Large intestine (tissue), 3 donors: ENCODE measurements at regions not wholly inside any gene's neighbourhood (a gene's known extent, or its start where the extent isn't known, plus 50 kb on each side); places are given as distances from the start of the nearest gene placed in this dataset.

Experiments used
- DNase-seq, 2 donors: peaks; one replicate each; pipeline versions ENCODE4 v3.0.0 to v3.0.0-alpha.2; 2013
- H3K27ac ChIP-seq: one replicate; pipeline ENCODE4 v1.5.1; 2013; ENCODE audit warnings: low read length
- H3K27me3 ChIP-seq: 2 replicates; pipeline ENCODE4 v1.6.1; 2013; ENCODE audit warnings: low read length; ENCODE audit not compliant: control insufficient read depth, insufficient read depth
- H3K36me3 ChIP-seq: 2 replicates; pipeline ENCODE4 v1.6.1; 2013; ENCODE audit warnings: low read length; ENCODE audit not compliant: control insufficient read depth, insufficient read depth
- H3K4me1 ChIP-seq: one replicate; pipeline ENCODE4 v1.6.1; 2013; ENCODE audit warnings: low read length; ENCODE audit not compliant: control insufficient read depth, insufficient read depth
- H3K4me3 ChIP-seq: one replicate; pipeline ENCODE4 v1.5.1; 2013; ENCODE audit warnings: low read length
- H3K9me3 ChIP-seq: one replicate; pipeline ENCODE4 v1.6.1; 2013; ENCODE audit warnings: mild to moderate bottlenecking, low read depth, low read length, moderate library complexity; ENCODE audit not compliant: control insufficient read depth
- WGBS: methylation state at CpG from one replicate; pipeline ENCODE4 v1.1.5; 2013; ENCODE audit warnings: low lambda C conversion rate; ENCODE audit not compliant: insufficient coverage; 5-methylcytosine and 5-hydroxymethylcytosine counted together

- DNase-seq = no peak
- no peaks in the 10 kb centered on the region for H3K36me3 ChIP-seq
- H3K9me3 ChIP-seq = no peaks in the 10 kb centered on the region
- no peak overlapping the region for H3K4me3 ChIP-seq
- no peak overlapping the region for H3K27ac ChIP-seq
- no peaks in the 10 kb centered on the region for H3K27me3 ChIP-seq
- H3K4me1 ChIP-seq = no peaks in the 10 kb centered on the region
- 100% methylated on average over 1 of the region's 4 CpGs for WGBS
Observed at GRCh38 chr15:95520922-95521321, 809.6 kb upstream of the NR2F2 start.

- H3K27me3 ChIP-seq = no peaks in the 10 kb centered on the region
- no peak for DNase-seq
- H3K4me1 ChIP-seq = no peaks in the 10 kb centered on the region
- H3K9me3 ChIP-seq = no peaks in the 10 kb centered on the region
- no peak overlapping the region for H3K4me3 ChIP-seq
- WGBS = no CpG with 5 or more reads among the region's 3 CpGs
- no peaks in the 10 kb centered on the region for H3K36me3 ChIP-seq
- no peak overlapping the region for H3K27ac ChIP-seq
Observed at GRCh38 chr15:95522533-95522932, 808.0 kb upstream of the NR2F2 start.

- no CpG with 5 or more reads among the region's 3 CpGs for WGBS
- Histone ChIP-seq H3K27ac (no peak overlapping the region), H3K4me3 (no peak overlapping the region), H3K36me3 (no peaks in the 10 kb centered on the region), H3K27me3 (no peaks in the 10 kb centered on the region), H3K4me1 (no peaks in the 10 kb centered on the region), H3K9me3 (no peaks in the 10 kb centered on the region)
- DNase-seq = no peak
Observed at GRCh38 chr15:95528920-95529319, 801.6 kb upstream of the NR2F2 start.

GRCh38 chr15:95536638-95537037, 793.9 kb upstream of the NR2F2 start:
- H3K27me3 ChIP-seq = no peaks in the 10 kb centered on the region
- no peaks in the 10 kb centered on the region for H3K4me1 ChIP-seq
- no peaks in the 10 kb centered on the region for H3K9me3 ChIP-seq
- H3K4me3 ChIP-seq = no peak overlapping the region
- DNase-seq = no peak
- H3K27ac ChIP-seq = no peak overlapping the region
- no peaks in the 10 kb centered on the region for H3K36me3 ChIP-seq
- 100% methylated on average over 2 of the region's 11 CpGs for WGBS

- Histone ChIP-seq H3K4me3 (no peak overlapping the region), H3K4me1 (no peaks in the 10 kb centered on the region), H3K9me3 (no peaks in the 10 kb centered on the region), H3K27ac (no peak overlapping the region), H3K27me3 (no peaks in the 10 kb centered on the region), H3K36me3 (no peaks in the 10 kb centered on the region)
- no peak for DNase-seq
- 92% methylated on average over 5 of the region's 5 CpGs for WGBS
Observed at GRCh38 chr15:95538693-95539092, 791.8 kb upstream of the NR2F2 start.

GRCh38 chr15:95541301-95541700, 789.2 kb upstream of the NR2F2 start:
- WGBS = no CpG with 5 or more reads among the region's 7 CpGs
- Histone ChIP-seq H3K9me3 (no peaks in the 10 kb centered on the region), H3K36me3 (no peaks in the 10 kb centered on the region), H3K4me1 (no peaks in the 10 kb centered on the region), H3K27me3 (no peaks in the 10 kb centered on the region), H3K27ac (no peak overlapping the region), H3K4me3 (no peak overlapping the region)
- DNase-seq = no peak

- Histone ChIP-seq H3K27me3 (no peaks in the 10 kb centered on the region), H3K36me3 (no peaks in the 10 kb centered on the region), H3K9me3 (no peaks in the 10 kb centered on the region), H3K4me1 (no peaks in the 10 kb centered on the region), H3K27ac (no peak overlapping the region), H3K4me3 (no peak overlapping the region)
- WGBS = 60% methylated on average over 1 of the region's 3 CpGs
- no peak for DNase-seq
Observed at GRCh38 chr15:95549168-95549738, 781.2 kb upstream of the NR2F2 start.

GRCh38 chr15:95550702-95551101, 779.8 kb upstream of the NR2F2 start:
- no peaks in the 10 kb centered on the region for H3K4me1 ChIP-seq
- H3K36me3 ChIP-seq = no peaks in the 10 kb centered on the region
- no peak overlapping the region for H3K4me3 ChIP-seq
- H3K27ac ChIP-seq = no peak overlapping the region
- no peaks in the 10 kb centered on the region for H3K27me3 ChIP-seq
- DNase-seq = no peak
- WGBS = 100% methylated on average over 1 of the region's 4 CpGs
- no peaks in the 10 kb centered on the region for H3K9me3 ChIP-seq

- DNase-seq = no peak
- Histone ChIP-seq H3K9me3 (no peaks in the 10 kb centered on the region), H3K36me3 (no peaks in the 10 kb centered on the region), H3K27me3 (peaks cover 13% of the 10 kb centered on the region), H3K27ac (no peak overlapping the region), H3K4me1 (no peaks in the 10 kb centered on the region), H3K4me3 (no peak overlapping the region)
- 93% methylated on average over 2 of the region's 2 CpGs for whole genome bisulfite sequencing
Observed at GRCh38 chr15:95556225-95556624, 774.3 kb upstream of the NR2F2 start.

- Histone ChIP-seq H3K27me3 (peaks cover 13% of the 10 kb centered on the region), H3K4me1 (no peaks in the 10 kb centered on the region), H3K27ac (no peak overlapping the region), H3K9me3 (no peaks in the 10 kb centered on the region), H3K36me3 (no peaks in the 10 kb centered on the region), H3K4me3 (no peak overlapping the region)
- no peak for DNase-seq
- 8% methylated on average over 3 of the region's 6 CpGs for WGBS
Observed at GRCh38 chr15:95556866-95557225, 773.7 kb upstream of the NR2F2 start.

GRCh38 chr15:95557226-95558046, 773.1 kb upstream of the NR2F2 start:
- H3K9me3 ChIP-seq = no peaks in the 10 kb centered on the region
- H3K27ac ChIP-seq = no peak overlapping the region
- no peaks in the 10 kb centered on the region for H3K36me3 ChIP-seq
- H3K4me3 ChIP-seq = no peak overlapping the region
- peaks cover 13% of the 10 kb centered on the region for H3K27me3 ChIP-seq
- 56% methylated on average over 2 of the region's 17 CpGs for WGBS
- no peaks in the 10 kb centered on the region for H3K4me1 ChIP-seq
- DNase-seq = peak in 1 of 2 donors; percentile 2
